ENCODE measurements at regions not wholly inside any gene's neighbourhood (a gene's known extent, or its start where the extent isn't known, plus 50 kb on each side); places are given as distances from the start of the nearest gene placed in this dataset.

- no peak for TF ChIP-seq POLR2AphosphoS5 (IDR thresholded peaks at IDR 0.05)
- no peak for TF ChIP-seq CTCF (IDR thresholded peaks at IDR 0.05)
- no peak for TF ChIP-seq POLR2A (IDR thresholded peaks at IDR 0.05; ENCODE audit: low read depth)
Measured at GRCh38 chr20:48308882-48309281, 518.9 kb downstream of the PREX1 start.
